ENCODE measurements at regions not wholly inside any gene's neighbourhood (a gene's known extent, or its start where the extent isn't known, plus 50 kb on each side); places are given as distances from the start of the nearest gene placed in this dataset.

- H3K4me1 ChIP-seq (ENCODE audit: control insufficient read depth in 3 of 3, insufficient read depth in 2 of 3, low read depth in 1 of 3, low read length in 2 of 3), result no peaks in the 10 kb centered on the region
- no peak overlapping the region for H3K4me3 ChIP-seq (ENCODE audit: low read depth in 1 of 3, low read length in 3 of 3)
- FAIRE-seq (no peak), DNase-seq (no peak)
- no peaks in the 10 kb centered on the region for H3K9me3 ChIP-seq (ENCODE audit: control insufficient read depth in 2 of 2, insufficient read depth in 1 of 2, low read depth in 1 of 2, low read length in 1 of 2)
- no peaks in the 10 kb centered on the region for H3K36me3 ChIP-seq (ENCODE audit: control insufficient read depth in 3 of 3, insufficient read depth in 2 of 3, low read depth in 1 of 3, low read length in 3 of 3)
- H3K27me3 ChIP-seq (ENCODE audit: control insufficient read depth in 3 of 3, insufficient read depth in 3 of 3, low read length in 3 of 3), result peaks cover 0 to 2% (median 0%) of the 10 kb centered on the region in 3 donors
- no peak overlapping the region for H3K27ac ChIP-seq (ENCODE audit: low read depth in 1 of 3, low read length in 2 of 3)
- WGBS, 3 donors, result 67% methylated on average over 3 of the region's 3 CpGs
Observed at GRCh38 chr10:120087109-120087508, 194.6 kb downstream of the SEC23IP start.

GRCh38 chr10:120095875-120096274 lies 203.3 kb downstream of the SEC23IP start:
- DNase-seq, result no peak
- no peaks in the 10 kb centered on the region for H3K36me3 ChIP-seq (ENCODE audit: control insufficient read depth in 3 of 3, insufficient read depth in 2 of 3, low read depth in 1 of 3, low read length in 3 of 3)
- H3K4me3 ChIP-seq (ENCODE audit: low read depth in 1 of 3, low read length in 3 of 3), result no peak overlapping the region
- FAIRE-seq, result no peak
- H3K4me1 ChIP-seq (ENCODE audit: control insufficient read depth in 3 of 3, insufficient read depth in 2 of 3, low read depth in 1 of 3, low read length in 2 of 3), result no peaks in the 10 kb centered on the region
- H3K9me3 ChIP-seq (ENCODE audit: control insufficient read depth in 2 of 2, insufficient read depth in 1 of 2, low read depth in 1 of 2, low read length in 1 of 2), result no peaks in the 10 kb centered on the region
- 33 to 61% (median 38%) methylated on average over 3 of the region's 3 CpGs for WGBS, 3 donors
- peaks cover 0 to 6% (median 0%) of the 10 kb centered on the region in 3 donors for H3K27me3 ChIP-seq (ENCODE audit: control insufficient read depth in 3 of 3, insufficient read depth in 3 of 3, low read length in 3 of 3)
- no peak overlapping the region for H3K27ac ChIP-seq (ENCODE audit: low read depth in 1 of 3, low read length in 2 of 3)

- H3K36me3 ChIP-seq (ENCODE audit: control insufficient read depth in 3 of 3, insufficient read depth in 2 of 3, low read depth in 1 of 3, low read length in 3 of 3), result no peaks in the 10 kb centered on the region
- FAIRE-seq, result no peak
- H3K9me3 ChIP-seq (ENCODE audit: control insufficient read depth in 2 of 2, insufficient read depth in 1 of 2, low read depth in 1 of 2, low read length in 1 of 2), result no peaks in the 10 kb centered on the region
- H3K27me3 ChIP-seq (ENCODE audit: control insufficient read depth in 3 of 3, insufficient read depth in 3 of 3, low read length in 3 of 3), result peaks cover 0 to 5% (median 0%) of the 10 kb centered on the region in 3 donors
- H3K27ac ChIP-seq (ENCODE audit: low read depth in 1 of 3, low read length in 2 of 3), result no peak overlapping the region
- no peak overlapping the region for H3K4me3 ChIP-seq (ENCODE audit: low read depth in 1 of 3, low read length in 3 of 3)
- DNase-seq, result no peak
- H3K4me1 ChIP-seq (ENCODE audit: control insufficient read depth in 3 of 3, insufficient read depth in 2 of 3, low read depth in 1 of 3, low read length in 2 of 3), result no peaks in the 10 kb centered on the region
Observed at GRCh38 chr10:120097766-120098165, 205.2 kb downstream of the SEC23IP start.

- H3K4me3 ChIP-seq (ENCODE audit: low read depth in 1 of 3, low read length in 3 of 3), result no peak overlapping the region
- H3K36me3 ChIP-seq (ENCODE audit: control insufficient read depth in 3 of 3, insufficient read depth in 2 of 3, low read depth in 1 of 3, low read length in 3 of 3), result no peaks in the 10 kb centered on the region
- peaks cover 0 to 2% (median under 1%) of the 10 kb centered on the region in 3 donors for H3K27me3 ChIP-seq (ENCODE audit: control insufficient read depth in 3 of 3, insufficient read depth in 3 of 3, low read length in 3 of 3)
- no peaks in the 10 kb centered on the region for H3K9me3 ChIP-seq (ENCODE audit: control insufficient read depth in 2 of 2, insufficient read depth in 1 of 2, low read depth in 1 of 2, low read length in 1 of 2)
- FAIRE-seq, result no peak
- no peaks in the 10 kb centered on the region for H3K4me1 ChIP-seq (ENCODE audit: control insufficient read depth in 3 of 3, insufficient read depth in 2 of 3, low read depth in 1 of 3, low read length in 2 of 3)
- no peak overlapping the region for H3K27ac ChIP-seq (ENCODE audit: low read depth in 1 of 3, low read length in 2 of 3)
- 67 to 80% (median 79%) methylated on average over 4 of the region's 4 CpGs for WGBS, 3 donors
- no peak for DNase-seq
Observed at GRCh38 chr10:120098232-120098930, 205.9 kb downstream of the SEC23IP start.

GRCh38 chr10:120103738-120104560 lies 211.4 kb downstream of the SEC23IP start:
- Histone ChIP-seq H3K9me3 (ENCODE audit: control insufficient read depth in 2 of 2, insufficient read depth in 1 of 2, low read depth in 1 of 2, low read length in 1 of 2) (no peaks in the 10 kb centered on the region), H3K36me3 (ENCODE audit: control insufficient read depth in 3 of 3, insufficient read depth in 2 of 3, low read depth in 1 of 3, low read length in 3 of 3) (no peaks in the 10 kb centered on the region), H3K4me1 (ENCODE audit: control insufficient read depth in 3 of 3, insufficient read depth in 2 of 3, low read depth in 1 of 3, low read length in 2 of 3) (no peaks in the 10 kb centered on the region), H3K27ac (ENCODE audit: low read depth in 1 of 3, low read length in 2 of 3) (no peak overlapping the region), H3K4me3 (ENCODE audit: low read depth in 1 of 3, low read length in 3 of 3) (no peak overlapping the region), H3K27me3 (ENCODE audit: control insufficient read depth in 3 of 3, insufficient read depth in 3 of 3, low read length in 3 of 3) (peaks cover 0 to 7% (median 2%) of the 10 kb centered on the region in 3 donors)
- DNase-seq (no peak), FAIRE-seq (no peak)
- 66 to 79% (median 67%) methylated on average over 10 of the region's 10 CpGs for WGBS, 3 donors

GRCh38 chr10:120105001-120105400 lies 212.5 kb downstream of the SEC23IP start:
- Histone ChIP-seq H3K9me3 (ENCODE audit: control insufficient read depth in 2 of 2, insufficient read depth in 1 of 2, low read depth in 1 of 2, low read length in 1 of 2) (no peaks in the 10 kb centered on the region), H3K4me3 (ENCODE audit: low read depth in 1 of 3, low read length in 3 of 3) (no peak overlapping the region), H3K27ac (ENCODE audit: low read depth in 1 of 3, low read length in 2 of 3) (no peak overlapping the region), H3K4me1 (ENCODE audit: control insufficient read depth in 3 of 3, insufficient read depth in 2 of 3, low read depth in 1 of 3, low read length in 2 of 3) (no peaks in the 10 kb centered on the region), H3K36me3 (ENCODE audit: control insufficient read depth in 3 of 3, insufficient read depth in 2 of 3, low read depth in 1 of 3, low read length in 3 of 3) (no peaks in the 10 kb centered on the region), H3K27me3 (ENCODE audit: control insufficient read depth in 3 of 3, insufficient read depth in 3 of 3, low read length in 3 of 3) (peaks cover 0 to 7% (median 2%) of the 10 kb centered on the region in 3 donors)
- WGBS, 3 donors, result 55 to 72% (median 59%) methylated on average over 2 of the region's 2 CpGs
- DNase-seq (no peak), FAIRE-seq (no peak)

GRCh38 chr10:120105492-120105891 lies 213.0 kb downstream of the SEC23IP start:
- H3K9me3 ChIP-seq (ENCODE audit: control insufficient read depth in 2 of 2, insufficient read depth in 1 of 2, low read depth in 1 of 2, low read length in 1 of 2), result no peaks in the 10 kb centered on the region
- H3K27me3 ChIP-seq (ENCODE audit: control insufficient read depth in 3 of 3, insufficient read depth in 3 of 3, low read length in 3 of 3), result peaks cover 0 to 7% (median 2%) of the 10 kb centered on the region in 3 donors
- no peak overlapping the region for H3K4me3 ChIP-seq (ENCODE audit: low read depth in 1 of 3, low read length in 3 of 3)
- no peaks in the 10 kb centered on the region for H3K36me3 ChIP-seq (ENCODE audit: control insufficient read depth in 3 of 3, insufficient read depth in 2 of 3, low read depth in 1 of 3, low read length in 3 of 3)
- H3K4me1 ChIP-seq (ENCODE audit: control insufficient read depth in 3 of 3, insufficient read depth in 2 of 3, low read depth in 1 of 3, low read length in 2 of 3), result no peaks in the 10 kb centered on the region
- FAIRE-seq, result no peak
- 56 to 97% (median 96%) methylated on average over 1 of the region's 1 CpG for WGBS, 3 donors
- no peak for DNase-seq
- no peak overlapping the region for H3K27ac ChIP-seq (ENCODE audit: low read depth in 1 of 3, low read length in 2 of 3)

- no peaks in the 10 kb centered on the region for H3K36me3 ChIP-seq (ENCODE audit: control insufficient read depth in 3 of 3, insufficient read depth in 2 of 3, low read depth in 1 of 3, low read length in 3 of 3)
- FAIRE-seq, result no peak
- no peaks in the 10 kb centered on the region for H3K9me3 ChIP-seq (ENCODE audit: control insufficient read depth in 2 of 2, insufficient read depth in 1 of 2, low read depth in 1 of 2, low read length in 1 of 2)
- H3K4me3 ChIP-seq (ENCODE audit: low read depth in 1 of 3, low read length in 3 of 3), result no peak overlapping the region
- H3K27ac ChIP-seq (ENCODE audit: low read depth in 1 of 3, low read length in 2 of 3), result no peak overlapping the region
- peaks cover 0 to 2% (median 0%) of the 10 kb centered on the region in 3 donors for H3K27me3 ChIP-seq (ENCODE audit: control insufficient read depth in 3 of 3, insufficient read depth in 3 of 3, low read length in 3 of 3)
- DNase-seq, result no peak
- no peaks in the 10 kb centered on the region for H3K4me1 ChIP-seq (ENCODE audit: control insufficient read depth in 3 of 3, insufficient read depth in 2 of 3, low read depth in 1 of 3, low read length in 2 of 3)
- 79 to 85% (median 84%) methylated on average over 3 of the region's 3 CpGs for WGBS, 3 donors
Observed at GRCh38 chr10:120108916-120109315, 216.4 kb downstream of the SEC23IP start.
